ENCODE measurements at regions not wholly inside any gene's neighbourhood (a gene's known extent, or its start where the extent isn't known, plus 50 kb on each side); places are given as distances from the start of the nearest gene placed in this dataset.

- intact Hi-C loops (cut with DNase I; ENCODE audit: low total_unique reads), result no loop called here
- no peak for DNase-seq (ENCODE audit: low spot score in 2 of 2)
- no peak overlapping the region for H3K27ac ChIP-seq
- H3K27me3 ChIP-seq, result no peaks in the 10 kb centered on the region
- no peak overlapping the region for H3K4me3 ChIP-seq
- TF ChIP-seq POLR2AphosphoS5 (IDR thresholded peaks at IDR 0.05) (no peak), CTCF (IDR thresholded peaks at IDR 0.05) (no peak), POLR2A (IDR thresholded peaks at IDR 0.05) (no peak)
- no peaks in the 10 kb centered on the region for H3K4me1 ChIP-seq
- no peaks in the 10 kb centered on the region for H3K9me3 ChIP-seq
- H3K36me3 ChIP-seq, result no peaks in the 10 kb centered on the region
Observed at GRCh38 chr2:481388-481787, 193.5 kb upstream of the ALKAL2 start.

- Histone ChIP-seq H3K9me3 (no peaks in the 10 kb centered on the region), H3K36me3 (no peaks in the 10 kb centered on the region), H3K27me3 (no peaks in the 10 kb centered on the region), H3K27ac (no peak overlapping the region), H3K4me1 (no peaks in the 10 kb centered on the region), H3K4me3 (no peak overlapping the region)
- no peak for DNase-seq (ENCODE audit: low spot score in 2 of 2)
- intact Hi-C loops (cut with DNase I; ENCODE audit: low total_unique reads), result no loop called here
- TF ChIP-seq CTCF (IDR thresholded peaks at IDR 0.05) (no peak), POLR2A (IDR thresholded peaks at IDR 0.05) (no peak), POLR2AphosphoS5 (IDR thresholded peaks at IDR 0.05) (no peak)
Observed at GRCh38 chr2:479490-480176, 191.7 kb upstream of the ALKAL2 start.

GRCh38 chr2:479031-479430 lies 191.1 kb upstream of the ALKAL2 start:
- no peak for DNase-seq (ENCODE audit: low spot score in 2 of 2)
- Histone ChIP-seq H3K36me3 (no peaks in the 10 kb centered on the region), H3K9me3 (no peaks in the 10 kb centered on the region), H3K4me3 (no peak overlapping the region), H3K4me1 (no peaks in the 10 kb centered on the region), H3K27ac (no peak overlapping the region), H3K27me3 (no peaks in the 10 kb centered on the region)
- intact Hi-C loops (cut with DNase I; ENCODE audit: low total_unique reads), result no loop called here
- TF ChIP-seq POLR2A (IDR thresholded peaks at IDR 0.05) (no peak), CTCF (IDR thresholded peaks at IDR 0.05) (no peak), POLR2AphosphoS5 (IDR thresholded peaks at IDR 0.05) (no peak)

- peaks cover 0 to 8% of the 10 kb centered on the region in 2 donors for H3K9me3 ChIP-seq
- TF ChIP-seq POLR2A (IDR thresholded peaks at IDR 0.05) (no peak), CTCF (IDR thresholded peaks at IDR 0.05) (no peak), POLR2AphosphoS5 (IDR thresholded peaks at IDR 0.05) (no peak)
- H3K27ac ChIP-seq, result peak overlapping the region in 1 of 2 donors; percentile 62
- intact Hi-C loops (cut with DNase I; ENCODE audit: low total_unique reads), result no loop called here
- no peak for DNase-seq (ENCODE audit: low spot score in 2 of 2)
- H3K27me3 ChIP-seq, result peaks cover 4 to 23% of the 10 kb centered on the region in 2 donors
- H3K4me1 ChIP-seq, result no peaks in the 10 kb centered on the region
- no peak overlapping the region for H3K4me3 ChIP-seq
- H3K36me3 ChIP-seq, result no peaks in the 10 kb centered on the region
Observed at GRCh38 chr2:471560-471959, 183.7 kb upstream of the ALKAL2 start.

GRCh38 chr2:469514-469913 lies 181.6 kb upstream of the ALKAL2 start:
- no peak overlapping the region for H3K27ac ChIP-seq
- no peaks in the 10 kb centered on the region for H3K36me3 ChIP-seq
- intact Hi-C loops (cut with DNase I; ENCODE audit: low total_unique reads), result no loop called here
- DNase-seq (ENCODE audit: low spot score in 2 of 2), result no peak
- H3K9me3 ChIP-seq, result peaks cover 0 to 8% of the 10 kb centered on the region in 2 donors
- no peak overlapping the region for H3K4me3 ChIP-seq
- TF ChIP-seq POLR2AphosphoS5 (IDR thresholded peaks at IDR 0.05), result no peak
- no peak for TF ChIP-seq CTCF (IDR thresholded peaks at IDR 0.05)
- TF ChIP-seq POLR2A (IDR thresholded peaks at IDR 0.05), result no peak
- H3K4me1 ChIP-seq, result no peaks in the 10 kb centered on the region
- H3K27me3 ChIP-seq, result peaks cover 4 to 23% of the 10 kb centered on the region in 2 donors
